ENCODE measurements at regions not wholly inside any gene's neighbourhood (a gene's known extent, or its start where the extent isn't known, plus 50 kb on each side); places are given as distances from the start of the nearest gene placed in this dataset.

DNA sequence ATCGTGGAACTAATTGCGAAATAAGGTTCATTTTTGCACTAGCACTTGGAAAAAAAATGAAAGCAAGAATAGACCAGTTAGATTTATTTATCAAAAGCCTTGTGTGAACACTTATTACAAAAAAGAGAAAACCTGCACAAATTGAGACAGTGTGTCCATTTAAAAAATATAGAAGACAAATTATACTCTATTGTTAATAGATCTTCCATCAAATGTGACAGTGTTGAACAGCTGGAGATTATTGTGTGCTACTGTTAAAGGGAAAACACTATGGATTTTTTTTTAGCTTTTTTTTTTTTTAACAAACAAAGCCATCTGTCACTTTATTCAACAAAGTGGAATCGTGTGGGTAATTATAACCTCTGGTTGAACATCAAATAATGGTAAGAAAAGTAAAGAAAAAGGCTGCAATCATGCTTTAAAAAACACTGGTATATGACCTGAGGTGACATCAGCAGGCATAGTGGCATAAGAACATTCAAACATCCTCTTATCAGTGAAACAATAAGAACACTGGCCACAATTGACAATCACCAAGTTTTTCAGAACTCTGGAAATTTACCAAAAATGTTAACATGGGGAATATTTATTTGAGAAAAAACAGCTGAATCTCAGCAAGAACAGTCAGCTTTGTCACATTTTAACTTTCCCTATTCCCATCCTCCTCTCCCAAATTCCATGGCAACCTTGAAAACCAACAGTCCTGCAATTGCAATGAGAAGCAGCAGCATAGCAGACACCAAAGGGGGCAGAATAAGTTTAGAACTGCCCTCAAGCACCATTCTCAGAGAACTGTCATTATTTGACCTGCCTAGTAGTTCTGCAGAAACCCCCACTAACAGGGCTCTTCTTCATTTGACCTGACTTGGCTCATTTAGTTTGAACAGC lies 442.3 kb upstream of the MON1B start:
- peaks cover 10% of the 10 kb centered on the region for H3K9me3 Mint-ChIP-seq
- no peak overlapping the region for H3K27ac Mint-ChIP-seq
- no peak overlapping the region for H3K4me3 Mint-ChIP-seq (ENCODE audit: low read depth)
- H3K27me3 Mint-ChIP-seq (ENCODE audit: low read depth), result no peaks in the 10 kb centered on the region
- intact Hi-C loops (cut with micrococcal nuclease), result no loop called here
- no peaks in the 10 kb centered on the region for H3K36me3 Mint-ChIP-seq (ENCODE audit: low read depth)
- DNase-seq (ENCODE audit: low spot score), result no peak
- H3K4me1 Mint-ChIP-seq (ENCODE audit: low read depth), result no peaks in the 10 kb centered on the region

DNA sequence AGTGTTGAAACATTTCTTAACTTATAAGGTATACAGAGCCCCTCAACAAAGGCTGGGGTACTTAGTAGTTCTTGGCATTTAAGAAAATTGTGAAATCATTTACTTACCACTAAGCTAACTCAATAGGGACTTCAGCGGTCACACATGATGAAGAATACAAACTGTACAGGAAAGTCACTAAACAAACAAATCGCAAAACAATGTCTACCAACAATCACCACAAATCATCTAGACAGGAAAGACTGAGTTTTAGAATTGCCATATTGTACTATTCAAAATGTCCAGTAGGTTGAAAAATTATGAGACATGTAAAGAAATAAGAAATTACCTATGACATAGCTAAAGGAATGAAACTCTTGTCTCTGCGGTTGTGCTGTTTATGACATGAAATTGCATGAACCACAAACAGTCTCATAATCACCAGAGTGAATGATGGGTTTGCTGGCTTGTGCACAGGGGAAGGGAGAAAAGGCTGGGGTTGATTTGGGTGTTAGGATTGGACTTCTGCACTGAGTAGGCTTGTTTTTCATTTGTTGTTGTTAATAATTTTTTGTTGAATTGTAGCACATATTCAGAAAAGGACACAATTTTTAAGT lies 441.1 kb upstream of the MON1B start:
- no peaks in the 10 kb centered on the region for H3K36me3 Mint-ChIP-seq (ENCODE audit: low read depth)
- no peak overlapping the region for H3K4me3 Mint-ChIP-seq (ENCODE audit: low read depth)
- intact Hi-C loops (cut with micrococcal nuclease), result no loop called here
- H3K27ac Mint-ChIP-seq, result no peak overlapping the region
- peaks cover 10% of the 10 kb centered on the region for H3K9me3 Mint-ChIP-seq
- DNase-seq (ENCODE audit: low spot score), result no peak
- no peaks in the 10 kb centered on the region for H3K4me1 Mint-ChIP-seq (ENCODE audit: low read depth)
- H3K27me3 Mint-ChIP-seq (ENCODE audit: low read depth), result no peaks in the 10 kb centered on the region

DNA sequence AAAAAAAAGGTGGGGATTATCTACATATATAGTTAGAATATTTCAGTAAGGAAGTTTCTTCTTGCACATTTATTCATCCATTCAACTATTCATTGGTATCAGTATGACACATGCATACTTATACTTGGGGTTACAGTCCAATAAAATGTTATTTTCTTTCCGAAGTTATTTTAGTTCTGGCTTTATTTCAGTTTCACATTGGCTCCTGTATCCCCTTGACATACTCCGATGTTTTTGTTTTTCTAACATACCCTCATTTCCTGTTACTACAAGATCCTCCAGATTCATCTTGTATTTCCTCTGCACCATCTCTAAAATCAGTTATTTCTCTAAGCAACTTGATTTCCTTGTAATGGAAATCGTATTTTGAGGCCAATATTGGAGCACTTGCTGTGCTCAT lies 435.5 kb upstream of the MON1B start:
- H3K36me3 Mint-ChIP-seq (ENCODE audit: low read depth), result no peaks in the 10 kb centered on the region
- no peak for DNase-seq (ENCODE audit: low spot score)
- intact Hi-C loops (cut with micrococcal nuclease), result no loop called here

GRCh38 chr16:76756423-76756822 lies 434.6 kb upstream of the MON1B start:
- Mint-ChIP-seq H3K27me3 (ENCODE audit: low read depth) (no peaks in the 10 kb centered on the region), H3K4me1 (ENCODE audit: low read depth) (no peaks in the 10 kb centered on the region), H3K9me3 (peaks cover 22% of the 10 kb centered on the region), H3K27ac (no peak overlapping the region), H3K4me3 (ENCODE audit: low read depth) (no peak overlapping the region), H3K36me3 (ENCODE audit: low read depth) (no peaks in the 10 kb centered on the region)
- DNase-seq (ENCODE audit: low spot score), result no peak
- intact Hi-C loops (cut with micrococcal nuclease), result no loop called here

More for the DNA sequence above, 435.5 kb upstream of the MON1B start:
- H3K27me3 Mint-ChIP-seq (ENCODE audit: low read depth), result no peaks in the 10 kb centered on the region
- no peak overlapping the region for H3K27ac Mint-ChIP-seq
- peaks cover 18% of the 10 kb centered on the region for H3K9me3 Mint-ChIP-seq
- no peak overlapping the region for H3K4me3 Mint-ChIP-seq (ENCODE audit: low read depth)
- H3K4me1 Mint-ChIP-seq (ENCODE audit: low read depth), result no peaks in the 10 kb centered on the region

- H3K9me3 Mint-ChIP-seq, result peaks cover 24% of the 10 kb centered on the region
- no peak for DNase-seq (ENCODE audit: low spot score)
- intact Hi-C loops (cut with micrococcal nuclease), result no loop called here
- H3K27me3 Mint-ChIP-seq (ENCODE audit: low read depth), result no peaks in the 10 kb centered on the region
- H3K4me3 Mint-ChIP-seq (ENCODE audit: low read depth), result no peak overlapping the region
- no peak overlapping the region for H3K27ac Mint-ChIP-seq
- H3K36me3 Mint-ChIP-seq (ENCODE audit: low read depth), result no peaks in the 10 kb centered on the region
- H3K4me1 Mint-ChIP-seq (ENCODE audit: low read depth), result no peaks in the 10 kb centered on the region
Measured at GRCh38 chr16:76756951-76757350, 434.0 kb upstream of the MON1B start.

GRCh38 chr16:76766538-76766937 lies 424.5 kb upstream of the MON1B start:
- DNase-seq (ENCODE audit: low spot score), result no peak
- Mint-ChIP-seq H3K27ac (no peak overlapping the region), H3K36me3 (ENCODE audit: low read depth) (no peaks in the 10 kb centered on the region), H3K4me1 (ENCODE audit: low read depth) (no peaks in the 10 kb centered on the region), H3K4me3 (ENCODE audit: low read depth) (no peak overlapping the region), H3K9me3 (peaks cover 22% of the 10 kb centered on the region), H3K27me3 (ENCODE audit: low read depth) (no peaks in the 10 kb centered on the region)
- intact Hi-C loops (cut with micrococcal nuclease), result no loop called here

DNA sequence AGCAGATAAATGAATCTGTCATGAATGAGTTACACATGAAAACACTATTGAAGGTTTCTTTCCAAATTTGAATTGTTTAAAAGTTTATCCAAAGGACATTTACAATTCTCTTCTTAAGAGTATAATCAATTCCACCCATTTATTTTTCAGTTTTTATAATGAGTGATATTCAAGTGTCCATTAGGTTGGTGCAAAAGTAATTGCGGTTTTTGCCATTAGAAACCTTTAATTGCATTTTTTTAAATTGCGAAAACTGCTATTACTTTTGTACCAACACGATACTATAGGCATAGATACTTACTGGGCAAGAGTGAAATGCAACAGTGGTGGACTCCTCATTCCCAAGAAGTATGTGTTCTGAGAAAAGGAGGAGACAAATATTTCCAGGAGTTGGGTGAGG lies 422.7 kb upstream of the MON1B start:
- Mint-ChIP-seq H3K36me3 (ENCODE audit: low read depth) (no peaks in the 10 kb centered on the region), H3K27ac (no peak overlapping the region), H3K9me3 (peaks cover 23% of the 10 kb centered on the region), H3K4me1 (ENCODE audit: low read depth) (no peaks in the 10 kb centered on the region), H3K4me3 (ENCODE audit: low read depth) (no peak overlapping the region), H3K27me3 (ENCODE audit: low read depth) (no peaks in the 10 kb centered on the region)
- intact Hi-C loops (cut with micrococcal nuclease), result no loop called here
- DNase-seq (ENCODE audit: low spot score), result no peak

- Mint-ChIP-seq H3K4me3 (ENCODE audit: low read depth) (no peak overlapping the region), H3K9me3 (peaks cover 21% of the 10 kb centered on the region), H3K27ac (no peak overlapping the region), H3K27me3 (ENCODE audit: low read depth) (no peaks in the 10 kb centered on the region), H3K36me3 (ENCODE audit: low read depth) (no peaks in the 10 kb centered on the region), H3K4me1 (ENCODE audit: low read depth) (no peaks in the 10 kb centered on the region)
- intact Hi-C loops (cut with micrococcal nuclease), result no loop called here
- DNase-seq (ENCODE audit: low spot score), result no peak
Measured at GRCh38 chr16:76768948-76769347, 422.0 kb upstream of the MON1B start.

GRCh38 chr16:76771216-76771615 lies 419.8 kb upstream of the MON1B start:
- H3K27ac Mint-ChIP-seq, result no peak overlapping the region
- no peaks in the 10 kb centered on the region for H3K4me1 Mint-ChIP-seq (ENCODE audit: low read depth)
- DNase-seq (ENCODE audit: low spot score), result no peak
- H3K27me3 Mint-ChIP-seq (ENCODE audit: low read depth), result no peaks in the 10 kb centered on the region
- intact Hi-C loops (cut with micrococcal nuclease), result no loop called here
- H3K9me3 Mint-ChIP-seq, result peaks cover 22% of the 10 kb centered on the region
- H3K4me3 Mint-ChIP-seq (ENCODE audit: low read depth), result no peak overlapping the region
- no peaks in the 10 kb centered on the region for H3K36me3 Mint-ChIP-seq (ENCODE audit: low read depth)

DNA sequence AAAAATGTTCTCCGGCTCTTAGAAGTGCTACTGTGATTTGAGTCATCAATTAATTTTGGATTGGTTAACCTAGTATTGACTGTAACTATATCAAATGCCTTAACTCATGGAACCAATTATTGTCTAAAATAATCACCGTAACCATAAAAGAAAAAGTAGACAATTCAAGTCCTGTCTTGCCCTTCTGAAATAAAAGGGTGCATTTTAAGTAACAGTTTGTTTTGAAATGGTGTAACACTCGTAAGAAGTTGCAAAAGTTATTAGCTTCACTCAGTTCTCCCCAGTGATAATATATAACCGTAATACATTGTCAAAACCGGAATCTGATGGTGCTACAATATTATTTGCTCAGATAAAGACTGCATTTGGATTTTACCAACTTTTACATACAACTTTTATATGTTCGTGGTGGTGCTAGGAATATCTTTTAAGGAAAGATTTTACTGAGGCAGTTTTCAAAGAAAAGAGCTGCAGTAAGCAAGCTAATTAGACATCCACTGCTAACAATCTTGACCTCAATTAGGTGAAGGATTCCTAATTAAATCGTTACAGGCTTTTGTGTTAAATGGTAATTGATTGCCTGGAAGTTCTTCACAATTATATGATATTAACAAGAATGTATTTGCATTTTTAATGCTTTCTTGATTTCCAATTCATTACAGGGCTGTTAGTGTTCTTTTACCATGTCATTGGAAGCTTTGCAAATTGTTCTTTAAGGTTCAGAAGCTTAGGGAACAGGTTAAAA lies 413.1 kb upstream of the MON1B start:
- intact Hi-C loops (cut with micrococcal nuclease), result no loop called here
- Mint-ChIP-seq H3K9me3 (peaks cover 21% of the 10 kb centered on the region), H3K27me3 (ENCODE audit: low read depth) (no peaks in the 10 kb centered on the region), H3K4me3 (ENCODE audit: low read depth) (no peak overlapping the region), H3K4me1 (ENCODE audit: low read depth) (no peaks in the 10 kb centered on the region), H3K36me3 (ENCODE audit: low read depth) (no peaks in the 10 kb centered on the region), H3K27ac (no peak overlapping the region)
- no peak for DNase-seq (ENCODE audit: low spot score)

DNA sequence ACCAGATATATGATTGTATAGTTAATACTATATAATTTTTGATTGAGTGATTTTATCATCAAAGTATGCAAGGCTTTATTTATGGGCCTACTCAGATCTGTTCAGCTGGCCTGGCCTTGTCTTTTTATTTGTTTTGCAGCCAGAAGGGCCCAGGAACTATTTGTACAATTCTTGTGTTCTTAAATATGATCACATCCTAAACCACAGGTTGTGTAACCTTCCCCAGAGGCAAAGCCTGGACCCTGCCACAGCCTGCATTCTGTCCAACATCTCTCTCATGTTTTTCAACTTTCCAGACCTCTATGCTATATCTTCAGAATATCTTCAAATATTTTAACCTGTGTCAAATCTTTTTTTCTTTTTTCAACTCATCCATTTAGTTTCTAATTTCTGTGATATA lies 410.4 kb upstream of the MON1B start:
- no peak overlapping the region for H3K27ac Mint-ChIP-seq
- H3K36me3 Mint-ChIP-seq (ENCODE audit: low read depth), result no peaks in the 10 kb centered on the region
- H3K4me3 Mint-ChIP-seq (ENCODE audit: low read depth), result no peak overlapping the region
- H3K27me3 Mint-ChIP-seq (ENCODE audit: low read depth), result no peaks in the 10 kb centered on the region
- intact Hi-C loops (cut with micrococcal nuclease), result no loop called here
- DNase-seq (ENCODE audit: low spot score), result no peak
- no peaks in the 10 kb centered on the region for H3K4me1 Mint-ChIP-seq (ENCODE audit: low read depth)
- H3K9me3 Mint-ChIP-seq, result peaks cover 21% of the 10 kb centered on the region

DNA sequence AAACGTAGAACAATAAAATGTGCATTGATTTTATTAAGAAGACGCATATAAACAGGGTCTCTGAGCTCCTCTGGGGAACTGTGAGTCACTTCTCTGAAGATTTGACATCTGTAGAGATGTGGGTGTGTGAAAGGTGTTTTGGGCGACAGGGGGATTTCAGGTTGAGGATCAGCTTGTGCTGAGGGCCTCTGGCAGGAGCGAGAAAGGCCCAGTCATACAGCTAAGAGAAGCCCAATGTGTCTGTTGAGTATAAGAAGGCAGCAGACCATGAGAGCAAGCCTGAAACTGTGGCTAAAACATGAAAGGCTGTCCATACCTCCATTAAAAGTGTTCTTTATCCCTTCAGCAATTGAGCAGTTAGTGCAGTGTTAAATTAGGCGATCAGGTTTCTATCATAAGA lies 406.5 kb upstream of the MON1B start:
- DNase-seq (ENCODE audit: low spot score), result no peak
- H3K36me3 Mint-ChIP-seq (ENCODE audit: low read depth), result no peaks in the 10 kb centered on the region
- H3K27me3 Mint-ChIP-seq (ENCODE audit: low read depth), result no peaks in the 10 kb centered on the region
- no peak overlapping the region for H3K4me3 Mint-ChIP-seq (ENCODE audit: low read depth)
- no peak overlapping the region for H3K27ac Mint-ChIP-seq
- intact Hi-C loops (cut with micrococcal nuclease), result no loop called here
- H3K4me1 Mint-ChIP-seq (ENCODE audit: low read depth), result no peaks in the 10 kb centered on the region
- H3K9me3 Mint-ChIP-seq, result peaks cover 20% of the 10 kb centered on the region

- Mint-ChIP-seq H3K9me3 (peaks cover 23% of the 10 kb centered on the region), H3K4me1 (ENCODE audit: low read depth) (no peaks in the 10 kb centered on the region), H3K27ac (no peak overlapping the region), H3K4me3 (ENCODE audit: low read depth) (no peak overlapping the region), H3K27me3 (ENCODE audit: low read depth) (no peaks in the 10 kb centered on the region), H3K36me3 (ENCODE audit: low read depth) (no peaks in the 10 kb centered on the region)
- no peak for DNase-seq (ENCODE audit: low spot score)
- intact Hi-C loops (cut with micrococcal nuclease), result no loop called here
Measured at GRCh38 chr16:76787394-76787793, 403.6 kb upstream of the MON1B start.

All from activated T-helper 2 cell treated with anti-CD3 and anti-CD28 coated beads, Interferon-gamma antibody, Interleukin-2, Interleukin-4, amounts not matched to agents 10 μg/mL and 5 μg/mL and 100 μg/mL, durations not matched to agents 14 hours and 24 hours and 36 hours (primary cell).